HepG2 (cell line): ENCODE measurements at regions not wholly inside any gene's neighbourhood (a gene's known extent, or its start where the extent isn't known, plus 50 kb on each side); places are given as distances from the start of the nearest gene placed in this dataset.

Experiments
- ATAC-seq: fragments of 200-7000 bp; cut with Tn5 transposase; 3 replicates; pipeline ENCODE4 v1.9.1; 2020; ENCODE audit warnings: mild to moderate bottlenecking, moderate library complexity
- BruUV-seq: library from RNA; stranded (reverse); fragments of 400-500 nt; replicated peaks from 2 replicates; lab custom pipeline; 2021; lab: Mats Ljungman, UMichigan
- CTCF ChIA-PET: fragments of 300-600 bp; formaldehyde crosslinking; extraction: SDS; loops from one replicate; lab custom pipeline; 2021; ENCODE audit warnings: low total read pairs, inconsistent platforms, low intra/inter-chr PET ratio; lab: Yijun Ruan, JAX
- POLR2A ChIA-PET: fragments of 350-600 bp; sonication (Branson Sonifier 250); formaldehyde crosslinking; loops from one replicate; lab custom pipeline; 2020; ENCODE audit warnings: antibody characterized with exemption, inconsistent platforms; lab: Yijun Ruan, JAX
- DNase-seq: peaks from one replicate; pipeline ENCODE4 v3.0.0-alpha.2; 2015; ENCODE audit warnings: low spot score
- FAIRE-seq: peaks from 3 replicates; lab custom pipeline; 2011; peaks lifted over from hg19 to GRCh38; lab: Jason Lieb, UNC
- H2AFZ ChIP-seq: one replicate; pipeline ENCODE4 v1.6.1; 2011; ENCODE audit warnings: low read length, inconsistent platforms
- H3K27ac ChIP-seq: fragments of 300-600 bp; 3 replicates; pipeline ENCODE4 v1.8.0; 2011; ENCODE audit warnings: mixed run types, mild to moderate bottlenecking, mixed read lengths, low read length, inconsistent platforms; ENCODE audit not compliant: insufficient read depth; ENCODE audit errors: extremely low read length
- H3K27me3 ChIP-seq, 2 experiments: fragments of 200-600 bp in 1 of 2; 2 replicates in 1 of 2; 3 replicates in 1 of 2; pipeline versions ENCODE4 v1.6.0 to v1.8.0; 2011; ENCODE audit warnings: low read length in 2 of 2, mild to moderate bottlenecking in 2 of 2, moderate library complexity in 2 of 2, inconsistent platforms in 1 of 2; ENCODE audit not compliant: insufficient read depth in 2 of 2, control insufficient read depth in 1 of 2
- H3K36me3 ChIP-seq, 2 experiments: fragments of 200-600 bp in 1 of 2; replicated peaks in 1 of 2; 2 replicates in 1 of 2; 3 replicates in 1 of 2; pipeline versions ENCODE4 v1.5.1 to v1.8.0; 2011; ENCODE audit warnings: low read length in 2 of 2, inconsistent platforms in 1 of 2; ENCODE audit not compliant: insufficient read depth in 2 of 2, control insufficient read depth in 1 of 2
- H3K4me1 ChIP-seq: 2 replicates; pipeline ENCODE4 v1.5.1; 2012; ENCODE audit warnings: low read length, inconsistent platforms; ENCODE audit not compliant: insufficient read depth
- H3K4me2 ChIP-seq: 2 replicates; pipeline ENCODE4 v1.6.0; 2011; ENCODE audit warnings: low read depth, low read length, inconsistent platforms
- H3K4me3 ChIP-seq, 3 experiments: fragments of 200-600 bp in 1 of 3; sonication (generic), shearing (Covaris generic) in 1 of 3; replicated peaks in 1 of 3; 2 replicates each; pipeline ENCODE4 v1.5.1; 2011 to 2016; ENCODE audit warnings: low read length in 3 of 3, inconsistent platforms in 2 of 3, low read depth in 2 of 3, mild to moderate bottlenecking in 2 of 3, control low read depth in 1 of 3, mixed read lengths in 1 of 3; ENCODE audit not compliant: insufficient read depth in 1 of 3
- H3K79me2 ChIP-seq: one replicate; pipeline ENCODE4 v1.6.1; 2011; ENCODE audit warnings: low read length, inconsistent platforms; ENCODE audit not compliant: insufficient read depth
- H3K9ac ChIP-seq: 2 replicates; pipeline ENCODE4 v1.6.0; 2011; ENCODE audit warnings: mild to moderate bottlenecking, low read depth, low read length, inconsistent platforms; ENCODE audit not compliant: insufficient read depth
- H3K9me3 ChIP-seq: 2 replicates; pipeline ENCODE4 v1.5.1; 2012; ENCODE audit warnings: mild to moderate bottlenecking, low read length
- H4K20me1 ChIP-seq: 2 replicates; pipeline ENCODE4 v1.6.0; 2011; ENCODE audit warnings: inconsistent platforms, mild to moderate bottlenecking, low read length, moderate library complexity; ENCODE audit not compliant: insufficient read depth
- CEBPB ChIP-seq: IDR thresholded peaks from 2 replicates; pipeline ENCODE4 v1.6.1; 2011; ENCODE audit warnings: low read depth, low read length, improper control_type of control experiment, borderline replicate concordance
- CENPT ChIP-seq: sonication (generic); formaldehyde crosslinking; IDR thresholded peaks from 2 replicates; pipeline ENCODE4 v1.8.0; 2022; ENCODE audit warnings: low read depth, mild to moderate bottlenecking, moderate library complexity, missing genetic modification reagents
- ERF ChIP-seq: IDR thresholded peaks from 2 replicates; pipeline ENCODE4 v1.6.1; 2018; ENCODE audit warnings: missing biosample characterization, missing genetic modification reagents
- FOXK1 ChIP-seq: sonication (generic); formaldehyde crosslinking; IDR thresholded peaks from 2 replicates; pipeline ENCODE4 v1.4.0; 2020; ENCODE audit warnings: low read depth, missing genetic modification reagents, borderline replicate concordance
- GLMP ChIP-seq: sonication (generic); formaldehyde crosslinking; IDR thresholded peaks from 2 replicates; pipeline ENCODE4 v1.9.0; 2021; ENCODE audit warnings: missing genetic modification reagents, mild to moderate bottlenecking, borderline replicate concordance
- IRX3 ChIP-seq: sonication (generic); formaldehyde crosslinking; IDR thresholded peaks from 2 replicates; pipeline ENCODE4 v1.8.1; 2023; ENCODE audit warnings: mild to moderate bottlenecking, low read depth, missing genetic modification reagents, borderline replicate concordance
- JDP2 ChIP-seq: sonication (generic); formaldehyde crosslinking; IDR thresholded peaks from 2 replicates; pipeline ENCODE4 v1.8.1; 2022; ENCODE audit warnings: missing genetic modification reagents, borderline replicate concordance
- SALL2 ChIP-seq: sonication (generic); formaldehyde crosslinking; IDR thresholded peaks from 2 replicates; pipeline ENCODE4 v1.8.1; 2023; ENCODE audit warnings: mild to moderate bottlenecking, missing genetic modification reagents, inconsistent platforms
- TEAD3 ChIP-seq: optimal IDR thresholded peaks from 2 replicates; pipeline ENCODE3; 2016; ENCODE audit warnings: borderline replicate concordance
- ZBED4 ChIP-seq: sonication (generic); formaldehyde crosslinking; IDR thresholded peaks from 2 replicates; pipeline ENCODE4 v1.4.0; 2020; ENCODE audit warnings: missing genetic modification reagents, borderline replicate concordance
- ZNF101 ChIP-seq: sonication (generic); formaldehyde crosslinking; IDR thresholded peaks from 2 replicates; pipeline ENCODE4 v1.4.0; 2020; ENCODE audit warnings: mild to moderate bottlenecking, low read depth, missing genetic modification reagents, borderline replicate concordance
- ZNF256 ChIP-seq: sonication (generic); formaldehyde crosslinking; conservative IDR thresholded peaks from 2 replicates; pipeline ENCODE4 v1.4.0; 2020; ENCODE audit warnings: missing genetic modification reagents
- ZNF3 ChIP-seq: IDR thresholded peaks from 2 replicates; pipeline ENCODE4 v1.7.0; 2017; ENCODE audit warnings: inconsistent platforms
- ZNF331 ChIP-seq: sonication (generic); formaldehyde crosslinking; IDR thresholded peaks from 2 replicates; pipeline ENCODE4 v1.4.0; 2020; ENCODE audit warnings: missing genetic modification reagents
- ZNF44 ChIP-seq: sonication (generic); formaldehyde crosslinking; IDR thresholded peaks from 2 replicates; pipeline ENCODE4 v1.5.1; 2020; ENCODE audit warnings: mild to moderate bottlenecking, missing genetic modification reagents
- ZNF460 ChIP-seq: sonication (generic); formaldehyde crosslinking; IDR thresholded peaks from 2 replicates; pipeline ENCODE4 v1.5.1; 2020; ENCODE audit warnings: missing genetic modification reagents, mild to moderate bottlenecking, borderline replicate concordance
- ZNF597 ChIP-seq: sonication (generic); formaldehyde crosslinking; IDR thresholded peaks from 2 replicates; pipeline ENCODE4 v1.5.0; 2020; ENCODE audit warnings: missing genetic modification reagents
- WGBS: methylation state at CpG from one replicate; pipeline ENCODE4 v1.1.6; 2017; ENCODE audit warnings: low lambda C conversion rate; 5-methylcytosine and 5-hydroxymethylcytosine counted together
- in situ Hi-C: cut with HindIII; loops from 2 replicates; pipeline ENCODE4 v1.10.0; 2017; ENCODE audit warnings: low pct_unique_long_range_greater_than_20kb; ENCODE audit not compliant: extremely low pct_ligation_motif_present
- intact Hi-C: fragments of 100-400 bp; cut with micrococcal nuclease; formaldehyde crosslinking; loops from one replicate; pipeline ENCODE4 v1.10.0; 2022; ENCODE audit not compliant: unreplicated experiment

GRCh38 chr12:89873745-89874144 is 165.1 kb upstream of the ATP2B1 start (continued):
- TF ChIP-seq ZNF101 (CRISPR knock-in tag) (no peak), GLMP (CRISPR knock-in tag) (no peak), SALL2 (CRISPR knock-in tag) (no peak), IRX3 (CRISPR knock-in tag) (no peak), ZNF3 (CRISPR knock-in tag) (no peak), ZNF44 (CRISPR knock-in tag) (no peak), ZNF460 (CRISPR knock-in tag) (no peak), JDP2 (no peak), TEAD3 (CRISPR knock-in tag) (no peak), ZNF597 (CRISPR knock-in tag) (no peak)

GRCh38 chr12:89872922-89873630 is 164.4 kb upstream of the ATP2B1 start:
- Histone ChIP-seq H3K27me3 (no peaks in the 10 kb centered on the region), H3K27ac (no peak overlapping the region), H3K4me2 (no peak overlapping the region), H3K4me3 (no peak overlapping the region), H3K9me3 (peaks cover 13% of the 10 kb centered on the region), H3K4me1 (no peaks in the 10 kb centered on the region), H3K36me3 (no peaks in the 10 kb centered on the region), H2AFZ (no peak overlapping the region), H3K9ac (no peak overlapping the region), H4K20me1 (no peaks in the 10 kb centered on the region), H3K79me2 (no peaks in the 10 kb centered on the region)
- TF ChIP-seq CENPT (CRISPR knock-in tag), result no peak
- no peak for TF ChIP-seq ZNF331
- TF ChIP-seq FOXK1 (CRISPR knock-in tag), result no peak
- TF ChIP-seq ZBED4 (CRISPR knock-in tag), result no peak
- no peak for TF ChIP-seq ERF
- TF ChIP-seq CEBPB, result peak; percentile 24; the same call in 1 of the 2 replicates
- no peak for TF ChIP-seq ZNF256
- in situ Hi-C loops, result no loop called here
- intact Hi-C loops, result no loop called here
- under 1% methylated on average over 6 of the region's 6 CpGs for WGBS
- no peak for FAIRE-seq
- no TSS peak for BruUV-seq
- no peak for DNase-seq
- ATAC-seq, result no peak
- ChIA-PET CTCF (no interaction called here), POLR2A (no interaction called here)
